ENCODE measurements at regions not wholly inside any gene's neighbourhood (a gene's known extent, or its start where the extent isn't known, plus 50 kb on each side); places are given as distances from the start of the nearest gene placed in this dataset.

GRCh38 chr3:186414735-186415419 is 52.8 kb upstream of the DGKG start:
- H3K4me1 ChIP-seq: peaks cover 0 to 10% (median 0%) of the 10 kb centered on the region in 4 donors
- TF ChIP-seq POLR2A (IDR thresholded peaks at IDR 0.05): no peak
- TF ChIP-seq, protein P1, sequence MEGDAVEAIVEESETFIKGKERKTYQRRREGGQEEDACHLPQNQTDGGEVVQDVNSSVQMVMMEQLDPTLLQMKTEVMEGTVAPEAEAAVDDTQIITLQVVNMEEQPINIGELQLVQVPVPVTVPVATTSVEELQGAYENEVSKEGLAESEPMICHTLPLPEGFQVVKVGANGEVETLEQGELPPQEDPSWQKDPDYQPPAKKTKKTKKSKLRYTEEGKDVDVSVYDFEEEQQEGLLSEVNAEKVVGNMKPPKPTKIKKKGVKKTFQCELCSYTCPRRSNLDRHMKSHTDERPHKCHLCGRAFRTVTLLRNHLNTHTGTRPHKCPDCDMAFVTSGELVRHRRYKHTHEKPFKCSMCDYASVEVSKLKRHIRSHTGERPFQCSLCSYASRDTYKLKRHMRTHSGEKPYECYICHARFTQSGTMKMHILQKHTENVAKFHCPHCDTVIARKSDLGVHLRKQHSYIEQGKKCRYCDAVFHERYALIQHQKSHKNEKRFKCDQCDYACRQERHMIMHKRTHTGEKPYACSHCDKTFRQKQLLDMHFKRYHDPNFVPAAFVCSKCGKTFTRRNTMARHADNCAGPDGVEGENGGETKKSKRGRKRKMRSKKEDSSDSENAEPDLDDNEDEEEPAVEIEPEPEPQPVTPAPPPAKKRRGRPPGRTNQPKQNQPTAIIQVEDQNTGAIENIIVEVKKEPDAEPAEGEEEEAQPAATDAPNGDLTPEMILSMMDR (IDR thresholded peaks at IDR 0.05): no peak
- no peak for DNase-seq
- H3K27me3 ChIP-seq: no peaks in the 10 kb centered on the region
- no peaks in the 10 kb centered on the region for H3K36me3 ChIP-seq
- H3K4me3 ChIP-seq: no peak overlapping the region
- no peaks in the 10 kb centered on the region for H3K9me3 ChIP-seq
- peak overlapping the region in 2 of 4 donors; percentile 50 to 67 for H3K27ac ChIP-seq

- TF ChIP-seq POLR2A (IDR thresholded peaks at IDR 0.05): no peak
- TF ChIP-seq, protein P1 (IDR thresholded peaks at IDR 0.05): no peak
- peak overlapping the region in 3 of 4 donors; percentile 35 to 67 (median 50) for H3K27ac ChIP-seq
- H3K36me3 ChIP-seq: no peaks in the 10 kb centered on the region
- no peaks in the 10 kb centered on the region for H3K27me3 ChIP-seq
- peak in 2 of 3 donors; percentile 69 to 73 for DNase-seq
- H3K4me1 ChIP-seq: peaks cover 0 to 10% (median 0%) of the 10 kb centered on the region in 4 donors
- no peaks in the 10 kb centered on the region for H3K9me3 ChIP-seq
- peak overlapping the region; percentile 12 to 30 (median 28) for H3K4me3 ChIP-seq
These were observed 51.8 kb upstream of the DGKG start for GRCh38 chr3:186413615-186414415.

GRCh38 chr3:186411994-186412393 is 50.0 kb upstream of the DGKG start:
- Histone ChIP-seq H3K27me3 (no peaks in the 10 kb centered on the region), H3K27ac (no peak overlapping the region), H3K9me3 (no peaks in the 10 kb centered on the region), H3K36me3 (no peaks in the 10 kb centered on the region), H3K4me3 (no peak overlapping the region), H3K4me1 (peaks cover 0 to 10% (median 0%) of the 10 kb centered on the region in 4 donors)
- no peak for DNase-seq
- TF ChIP-seq, protein P1 (IDR thresholded peaks at IDR 0.05): no peak
- no peak for TF ChIP-seq POLR2A (IDR thresholded peaks at IDR 0.05)
